ENCODE measurements at regions not wholly inside any gene's neighbourhood (a gene's known extent, or its start where the extent isn't known, plus 50 kb on each side); places are given as distances from the start of the nearest gene placed in this dataset.
"Not testable (repeated sequence)": the region's sequence is repeated elsewhere in the genome, so short reads cannot be mapped to it uniquely, and the experiment has no call there.

- no peak for DNase-seq (ENCODE audit: low read depth in 2 of 2)
Observed at GRCh38 chr18:43797347-43797746, 520.1 kb upstream of the SYT4 start.

DNA sequence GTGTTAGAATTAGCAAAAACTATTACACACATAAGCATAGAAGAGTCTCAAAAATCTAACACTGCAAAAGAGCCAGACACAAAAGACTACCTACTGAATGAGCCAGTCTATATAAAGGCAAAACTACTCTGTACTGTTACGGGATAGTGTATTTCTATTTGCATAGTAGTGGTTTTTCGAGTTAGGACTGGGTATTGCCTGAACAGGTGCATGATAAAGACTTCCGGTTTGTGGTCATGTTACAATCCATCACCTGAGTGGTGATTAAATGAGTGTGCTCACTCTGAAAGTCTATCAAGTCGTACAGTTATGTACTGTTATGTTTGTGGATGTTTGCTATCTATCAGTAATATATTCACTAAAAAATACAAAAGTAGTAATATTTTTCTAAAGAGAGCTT is 523.3 kb upstream of the SYT4 start:
- DNase-seq (ENCODE audit: low read depth in 2 of 2), result no peak

GRCh38 chr18:43805646-43806194 is 528.4 kb upstream of the SYT4 start:
- DNase-seq (ENCODE audit: low read depth in 2 of 2), result no peak

DNA sequence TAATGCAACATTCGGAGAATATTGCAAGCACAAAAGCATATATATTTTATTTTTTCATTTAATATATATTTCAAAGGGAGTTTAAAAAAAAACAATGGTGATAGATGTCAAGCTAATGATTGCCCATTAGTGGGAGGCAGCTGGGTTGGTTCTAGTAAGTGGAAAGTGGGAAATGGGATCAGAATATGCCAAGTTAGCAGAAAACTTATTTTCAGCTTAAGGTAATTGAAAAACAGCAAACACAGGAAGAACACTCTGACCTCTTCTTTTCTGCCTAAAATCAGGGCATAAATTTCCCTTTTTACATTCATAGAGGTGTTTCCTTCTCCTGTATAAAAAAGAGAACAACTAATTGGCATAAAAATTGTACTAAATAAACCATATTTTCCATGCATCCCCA is 535.3 kb upstream of the SYT4 start:
- no peak for DNase-seq (ENCODE audit: low read depth in 2 of 2)

DNA sequence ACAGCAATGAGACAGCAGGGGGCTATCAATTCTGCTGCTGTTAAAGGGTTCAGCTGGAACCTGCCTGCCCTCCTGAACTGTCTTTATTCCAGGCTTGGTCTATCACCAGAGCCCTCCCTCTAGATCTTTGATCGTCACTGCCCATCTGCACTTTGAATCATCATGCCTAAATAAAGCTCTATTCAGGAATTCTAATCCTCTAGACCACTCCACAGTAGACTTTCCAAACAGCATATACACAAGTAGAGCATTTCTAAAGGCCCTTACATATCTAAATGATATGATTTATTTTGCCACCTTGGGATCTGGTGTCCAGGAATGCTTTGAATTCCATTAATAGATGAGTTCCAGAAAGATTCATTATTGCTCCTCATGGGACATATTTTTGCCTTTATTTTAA is 542.1 kb upstream of the SYT4 start:
- no peak for DNase-seq (ENCODE audit: low read depth in 2 of 2)

DNA sequence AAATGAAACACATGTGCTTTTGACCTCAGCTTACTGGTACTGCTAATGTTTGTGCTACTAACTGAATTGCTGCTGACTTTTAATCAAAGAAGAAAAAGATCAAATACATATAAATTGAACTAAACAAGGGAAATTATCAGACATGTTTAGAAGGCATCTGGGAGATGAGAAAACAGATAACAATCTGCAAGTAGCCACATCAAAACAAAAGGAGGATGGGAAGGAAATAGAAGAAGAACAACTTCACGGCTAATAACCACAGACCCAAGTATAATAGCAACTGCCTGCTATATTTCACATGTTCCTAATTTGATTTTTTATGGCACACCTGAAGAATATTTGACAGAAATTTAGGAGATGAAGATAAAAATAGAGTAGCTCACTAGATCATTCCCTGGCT is 542.6 kb upstream of the SYT4 start:
- no peak for DNase-seq (ENCODE audit: low read depth in 2 of 2)

DNA sequence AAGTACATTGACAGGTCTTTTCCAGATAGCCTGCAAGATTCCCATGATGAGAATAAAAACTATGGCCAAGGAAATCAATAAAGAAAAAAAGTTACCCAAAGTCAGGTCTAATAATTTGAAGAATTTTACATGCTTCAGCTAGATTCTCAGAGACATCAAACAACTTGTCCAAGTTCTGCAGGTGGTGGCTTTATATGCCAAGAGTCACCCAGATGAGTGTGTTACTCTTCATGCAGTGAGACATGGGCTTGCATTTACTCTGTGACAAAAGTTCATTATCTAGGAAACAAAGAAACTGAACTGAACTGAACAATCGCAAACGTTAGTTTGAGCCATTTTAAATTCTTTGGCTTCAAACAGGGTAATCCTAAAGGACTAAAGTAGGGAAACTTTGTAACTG is 548.5 kb upstream of the SYT4 start:
- DNase-seq (ENCODE audit: low read depth in 2 of 2), result no peak

GRCh38 chr18:43826215-43826614 is 548.9 kb upstream of the SYT4 start:
- no peak for DNase-seq (ENCODE audit: low read depth in 2 of 2)

- DNase-seq (ENCODE audit: low read depth in 2 of 2), result no peak
Observed at GRCh38 chr18:43827311-43827710, 550.0 kb upstream of the SYT4 start.

GRCh38 chr18:43830303-43830702 is 553.0 kb upstream of the SYT4 start:
- DNase-seq (ENCODE audit: low read depth in 2 of 2), result no peak

DNA sequence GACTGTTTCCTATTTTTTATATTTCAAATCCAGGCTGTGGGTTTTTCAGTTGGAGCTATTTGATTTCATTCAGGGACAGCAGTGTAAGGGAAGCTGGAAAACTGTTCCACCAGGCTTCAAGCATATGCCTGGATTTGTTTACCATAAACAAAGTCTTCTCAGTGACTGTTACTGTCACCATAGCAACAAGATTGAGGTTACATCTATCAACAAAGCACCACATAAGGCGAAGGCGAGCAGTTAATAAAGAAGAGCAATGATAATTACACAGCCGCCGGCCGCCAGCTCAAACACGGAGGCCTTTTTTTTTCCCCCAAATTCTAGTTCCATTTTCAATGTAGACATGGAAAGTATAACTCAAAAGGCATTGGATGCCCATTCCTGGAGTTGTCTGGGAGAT is 553.7 kb upstream of the SYT4 start:
- no peak for DNase-seq (ENCODE audit: low read depth in 2 of 2)

GRCh38 chr18:43846299-43846698 is 569.0 kb upstream of the SYT4 start:
- DNase-seq (ENCODE audit: low read depth in 2 of 2), result no peak

GRCh38 chr18:43847164-43848091 is 570.1 kb upstream of the SYT4 start:
- DNase-seq (ENCODE audit: low read depth in 2 of 2), result no peak

- DNase-seq (ENCODE audit: low read depth in 2 of 2), result not testable (repeated sequence)
Observed at GRCh38 chr18:43849831-43850230, 572.5 kb upstream of the SYT4 start.

GRCh38 chr18:43855376-43855775 is 578.1 kb upstream of the SYT4 start:
- no peak for DNase-seq (ENCODE audit: low read depth in 2 of 2)

- DNase-seq (ENCODE audit: low read depth in 2 of 2), result no peak
Observed at GRCh38 chr18:43863180-43863579, 585.9 kb upstream of the SYT4 start.

- no peak for DNase-seq (ENCODE audit: low read depth in 2 of 2)
Observed at GRCh38 chr18:43866696-43867095, 589.4 kb upstream of the SYT4 start.

DNA sequence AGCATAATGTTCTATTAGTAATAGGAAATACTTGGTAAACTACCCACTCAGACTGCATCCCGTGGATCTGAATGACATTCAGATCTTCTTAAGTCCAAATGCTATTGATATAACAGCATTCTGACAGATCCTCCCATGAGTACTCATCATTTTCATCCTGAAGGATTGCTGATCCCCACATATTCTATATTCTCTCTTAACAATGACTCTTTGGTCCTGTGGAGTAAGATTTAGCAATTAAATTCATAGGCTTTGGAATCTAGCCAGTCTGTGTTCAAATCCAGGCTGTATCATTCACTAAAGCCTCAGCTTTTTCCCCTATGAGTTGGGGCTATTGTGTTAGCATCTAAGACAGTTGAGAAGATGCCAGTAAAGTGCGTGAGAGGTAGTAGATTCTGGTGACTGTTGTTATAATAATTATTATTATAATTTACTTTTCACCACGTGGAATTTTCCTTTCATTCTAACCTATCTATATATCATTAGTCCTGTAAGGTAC is 591.3 kb upstream of the SYT4 start:
- no peak for DNase-seq (ENCODE audit: low read depth in 2 of 2)

- DNase-seq (ENCODE audit: low read depth in 2 of 2), result no peak
Observed at GRCh38 chr18:43869451-43870008, 592.2 kb upstream of the SYT4 start.

DNA sequence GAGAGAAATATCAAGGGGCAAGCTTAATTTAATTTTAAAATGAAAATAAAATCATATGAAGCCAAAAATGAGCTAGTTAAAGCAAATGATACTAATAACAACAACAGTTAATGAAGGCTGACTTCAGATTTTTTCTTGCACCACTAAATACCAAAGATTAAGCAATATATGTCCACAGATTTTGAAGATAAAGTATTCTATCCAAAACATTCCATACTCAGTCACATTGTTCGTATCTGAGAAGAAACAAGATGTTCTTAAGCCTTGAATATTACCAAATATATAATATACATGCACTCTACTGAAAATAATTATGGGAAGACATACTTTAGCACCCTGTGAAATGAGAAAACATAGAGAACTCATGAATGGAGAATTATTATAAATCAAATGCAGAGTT is 593.3 kb upstream of the SYT4 start:
- no peak for DNase-seq (ENCODE audit: low read depth in 2 of 2)

DNA sequence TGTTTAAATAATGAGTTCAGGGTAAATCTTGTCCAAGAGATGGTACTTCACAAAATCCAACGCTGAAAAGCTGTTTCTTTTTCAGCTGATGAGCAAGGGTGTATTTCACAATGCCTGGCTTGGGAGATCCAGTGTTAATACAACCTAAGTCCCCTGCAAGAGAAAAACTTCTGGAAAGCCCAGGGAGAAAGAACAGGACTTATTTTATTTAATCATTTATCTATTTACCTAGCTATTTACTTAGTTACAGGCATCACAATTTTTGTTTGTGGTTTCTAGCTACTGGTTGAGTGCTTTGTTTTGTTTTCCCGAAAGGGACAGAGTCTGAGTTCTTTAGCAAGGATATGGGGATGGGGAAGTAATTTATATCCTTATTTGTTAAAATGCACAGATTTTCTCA is 598.2 kb upstream of the SYT4 start:
- DNase-seq (ENCODE audit: low read depth in 2 of 2), result no peak

GRCh38 chr18:43876286-43876685 is 599.0 kb upstream of the SYT4 start:
- DNase-seq (ENCODE audit: low read depth in 2 of 2), result no peak

DNA sequence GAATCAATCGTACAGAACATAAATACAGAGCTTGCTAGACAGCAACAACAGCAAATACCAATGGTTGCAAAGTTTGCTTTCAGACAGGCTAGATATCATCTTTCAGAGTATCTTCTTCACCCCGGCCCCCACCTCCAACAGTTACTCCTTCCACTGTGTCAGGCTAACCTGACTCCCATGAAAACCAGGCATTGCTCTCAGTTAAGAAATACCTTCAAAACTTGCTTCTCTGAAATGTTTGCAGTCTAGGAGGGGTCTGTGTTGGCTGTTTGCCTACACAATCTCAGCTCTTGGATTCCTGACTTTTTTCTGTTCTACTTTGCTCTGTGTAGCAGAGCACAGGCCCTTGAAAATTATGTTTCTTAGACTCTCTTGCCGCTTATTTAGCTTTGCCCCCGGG is 599.5 kb upstream of the SYT4 start:
- no peak for DNase-seq (ENCODE audit: low read depth in 2 of 2)
